ENCODE measurements at regions not wholly inside any gene's neighbourhood (a gene's known extent, or its start where the extent isn't known, plus 50 kb on each side); places are given as distances from the start of the nearest gene placed in this dataset.

GRCh38 chr10:8392216-8392615, 337.7 kb downstream of the GATA3 start:
- FAIRE-seq (no peak), DNase-seq (no peak)
- Histone ChIP-seq H3K4me1 (ENCODE audit: control insufficient read depth in 2 of 3, insufficient read depth in 2 of 3, low read depth in 1 of 3, low read length in 3 of 3) (no peaks in the 10 kb centered on the region), H3K27ac (ENCODE audit: low read depth in 2 of 2, low read length in 2 of 2) (no peak overlapping the region), H3K9ac (ENCODE audit: low read length in 3 of 3) (no peak overlapping the region), H3K36me3 (ENCODE audit: control insufficient read depth in 2 of 3, insufficient read depth in 3 of 3, low read length in 3 of 3) (no peaks in the 10 kb centered on the region), H3K9me3 (ENCODE audit: control insufficient read depth in 2 of 3, insufficient read depth in 1 of 3, low read length in 3 of 3) (no peaks in the 10 kb centered on the region), H3K4me3 (ENCODE audit: low read length in 3 of 3) (no peak overlapping the region), H3K27me3 (ENCODE audit: control insufficient read depth, insufficient read depth, low read length) (no peaks in the 10 kb centered on the region)
- intact Hi-C loops (cut with DNase I), result no loop called here
- TF ChIP-seq CTCF (IDR thresholded peaks at IDR 0.05; ENCODE audit: borderline replicate concordance, extremely low read depth, insufficient read depth), result no peak

- TF ChIP-seq CTCF (IDR thresholded peaks at IDR 0.05; ENCODE audit: borderline replicate concordance, extremely low read depth, insufficient read depth), result no peak
- H3K9me3 ChIP-seq (ENCODE audit: control insufficient read depth in 2 of 3, insufficient read depth in 1 of 3, low read length in 3 of 3), result no peaks in the 10 kb centered on the region
- no peaks in the 10 kb centered on the region for H3K27me3 ChIP-seq (ENCODE audit: control insufficient read depth, insufficient read depth, low read length)
- no peak overlapping the region for H3K4me3 ChIP-seq (ENCODE audit: low read length in 3 of 3)
- intact Hi-C loops (cut with DNase I), result no loop called here
- DNase-seq (no peak), FAIRE-seq (no peak)
- no peak overlapping the region for H3K27ac ChIP-seq (ENCODE audit: low read depth in 2 of 2, low read length in 2 of 2)
- no peaks in the 10 kb centered on the region for H3K4me1 ChIP-seq (ENCODE audit: control insufficient read depth in 2 of 3, insufficient read depth in 2 of 3, low read depth in 1 of 3, low read length in 3 of 3)
- H3K9ac ChIP-seq (ENCODE audit: low read length in 3 of 3), result no peak overlapping the region
- no peaks in the 10 kb centered on the region for H3K36me3 ChIP-seq (ENCODE audit: control insufficient read depth in 2 of 3, insufficient read depth in 3 of 3, low read length in 3 of 3)
Measured at GRCh38 chr10:8393531-8393930, 339.0 kb downstream of the GATA3 start.

GRCh38 chr10:8396675-8397074, 342.2 kb downstream of the GATA3 start:
- no peaks in the 10 kb centered on the region for H3K9me3 ChIP-seq (ENCODE audit: control insufficient read depth in 2 of 3, insufficient read depth in 1 of 3, low read length in 3 of 3)
- FAIRE-seq, result no peak
- H3K9ac ChIP-seq (ENCODE audit: low read length in 3 of 3), result no peak overlapping the region
- H3K4me1 ChIP-seq (ENCODE audit: control insufficient read depth in 2 of 3, insufficient read depth in 2 of 3, low read depth in 1 of 3, low read length in 3 of 3), result no peaks in the 10 kb centered on the region
- TF ChIP-seq CTCF (IDR thresholded peaks at IDR 0.05; ENCODE audit: borderline replicate concordance, extremely low read depth, insufficient read depth), result no peak
- no peaks in the 10 kb centered on the region for H3K36me3 ChIP-seq (ENCODE audit: control insufficient read depth in 2 of 3, insufficient read depth in 3 of 3, low read length in 3 of 3)
- no peak overlapping the region for H3K4me3 ChIP-seq (ENCODE audit: low read length in 3 of 3)
- H3K27ac ChIP-seq (ENCODE audit: low read depth in 2 of 2, low read length in 2 of 2), result no peak overlapping the region
- H3K27me3 ChIP-seq (ENCODE audit: control insufficient read depth, insufficient read depth, low read length), result no peaks in the 10 kb centered on the region
- intact Hi-C loops (cut with DNase I), result no loop called here
- DNase-seq, result no peak

- H3K4me3 ChIP-seq (ENCODE audit: low read length in 3 of 3), result no peak overlapping the region
- H3K9me3 ChIP-seq (ENCODE audit: control insufficient read depth in 2 of 3, insufficient read depth in 1 of 3, low read length in 3 of 3), result no peaks in the 10 kb centered on the region
- no peak for FAIRE-seq
- no peak for DNase-seq
- TF ChIP-seq CTCF (IDR thresholded peaks at IDR 0.05; ENCODE audit: borderline replicate concordance, extremely low read depth, insufficient read depth), result no peak
- no peaks in the 10 kb centered on the region for H3K4me1 ChIP-seq (ENCODE audit: control insufficient read depth in 2 of 3, insufficient read depth in 2 of 3, low read depth in 1 of 3, low read length in 3 of 3)
- H3K36me3 ChIP-seq (ENCODE audit: control insufficient read depth in 2 of 3, insufficient read depth in 3 of 3, low read length in 3 of 3), result no peaks in the 10 kb centered on the region
- H3K27ac ChIP-seq (ENCODE audit: low read depth in 2 of 2, low read length in 2 of 2), result no peak overlapping the region
- H3K27me3 ChIP-seq (ENCODE audit: control insufficient read depth, insufficient read depth, low read length), result no peaks in the 10 kb centered on the region
- intact Hi-C loops (cut with DNase I), result no loop called here
- no peak overlapping the region for H3K9ac ChIP-seq (ENCODE audit: low read length in 3 of 3)
Measured at GRCh38 chr10:8398771-8399170, 344.3 kb downstream of the GATA3 start.

All from kidney (tissue), 13 donors.